ENCODE measurements at regions not wholly inside any gene's neighbourhood (a gene's known extent, or its start where the extent isn't known, plus 50 kb on each side); places are given as distances from the start of the nearest gene placed in this dataset.
A peak's percentile ranks its signal among the peaks of the same experiment; 100 is the strongest.

GRCh38 chr3:88230638-88231037, 80.9 kb downstream of the C3orf38 start:
- ATAC-seq (no peak), DNase-seq (no peak)
- Histone ChIP-seq H3K4me1 (ENCODE audit: insufficient read depth, low read length) (peaks cover 11% of the 10 kb centered on the region), H3K9ac (ENCODE audit: low read length) (no peak overlapping the region), H3F3A (ENCODE audit: low read length, unreplicated experiment) (no peaks in the 10 kb centered on the region), H3K79me2 (ENCODE audit: low read length) (no peaks in the 10 kb centered on the region), H2AFZ (ENCODE audit: low read length) (no peak overlapping the region), H3K9me2 (replicated peaks; ENCODE audit: low read length) (no peaks in the 10 kb centered on the region), H3K27ac (ENCODE audit: low read length) (no peak overlapping the region), H4K20me1 (ENCODE audit: low read length) (no peaks in the 10 kb centered on the region), H3K4me2 (ENCODE audit: low read length) (no peak overlapping the region), H3K36me3 (ENCODE audit: low read depth, low read length) (no peaks in the 10 kb centered on the region), H3K4me3 (ENCODE audit: low read length) (no peak overlapping the region), H3K9me3 (ENCODE audit: low read length) (no peaks in the 10 kb centered on the region), H3K27me3 (ENCODE audit: low read length) (peaks cover 22% of the 10 kb centered on the region; the same call in 1 of the 2 replicates)
- CTCF ChIA-PET = no interaction called here
- no peak for TF ChIP-seq EZH2phosphoT487 (IDR thresholded peaks at IDR 0.05; ENCODE audit: borderline replicate concordance, low read length)
- TF ChIP-seq CTCF (conservative IDR thresholded peaks at IDR 0.05; ENCODE audit: low read depth, low read length) = no peak
- TF ChIP-seq EZH2 (IDR thresholded peaks at IDR 0.05; ENCODE audit: low read length, unreplicated experiment) = no peak
- POLR2A ChIA-PET (ENCODE audit: unreplicated experiment) = no interaction called here
- intact Hi-C loops (cut with micrococcal nuclease) = no loop called here
- BruUV-seq (replicated peaks) = no TSS peak

GRCh38 chr3:88231207-88231606, 81.4 kb downstream of the C3orf38 start:
- no peak overlapping the region for H3K9ac ChIP-seq (ENCODE audit: low read length)
- H3K27me3 ChIP-seq (ENCODE audit: low read length) = peaks cover 22% of the 10 kb centered on the region; the same call in 1 of the 2 replicates
- peak overlapping the region; percentile 12; the same call in 1 of the 2 replicates for H3K4me2 ChIP-seq (ENCODE audit: low read length)
- POLR2A ChIA-PET (ENCODE audit: unreplicated experiment) = no interaction called here
- no peaks in the 10 kb centered on the region for H3K9me2 ChIP-seq (replicated peaks; ENCODE audit: low read length)
- no peaks in the 10 kb centered on the region for H4K20me1 ChIP-seq (ENCODE audit: low read length)
- no peaks in the 10 kb centered on the region for H3F3A ChIP-seq (ENCODE audit: low read length, unreplicated experiment)
- no peak overlapping the region for H3K27ac ChIP-seq (ENCODE audit: low read length)
- peaks cover 11% of the 10 kb centered on the region for H3K4me1 ChIP-seq (ENCODE audit: insufficient read depth, low read length)
- no peak overlapping the region for H3K4me3 ChIP-seq (ENCODE audit: low read length)
- BruUV-seq (replicated peaks) = no TSS peak
- H3K79me2 ChIP-seq (ENCODE audit: low read length) = no peaks in the 10 kb centered on the region
- intact Hi-C loops (cut with micrococcal nuclease) = no loop called here
- CTCF ChIA-PET = no interaction called here
- H2AFZ ChIP-seq (ENCODE audit: low read length) = no peak overlapping the region
- peak; percentile 78 for ATAC-seq
- no peaks in the 10 kb centered on the region for H3K36me3 ChIP-seq (ENCODE audit: low read depth, low read length)
- no peaks in the 10 kb centered on the region for H3K9me3 ChIP-seq (ENCODE audit: low read length)
- peak; percentile 65 for DNase-seq
- TF ChIP-seq CTCF (conservative IDR thresholded peaks at IDR 0.05; ENCODE audit: low read depth, low read length) (no peak), EZH2phosphoT487 (IDR thresholded peaks at IDR 0.05; ENCODE audit: borderline replicate concordance, low read length) (no peak), EZH2 (IDR thresholded peaks at IDR 0.05; ENCODE audit: low read length, unreplicated experiment) (no peak)

- Histone ChIP-seq H3K4me3 (ENCODE audit: low read length) (no peak overlapping the region), H3K9me2 (replicated peaks; ENCODE audit: low read length) (no peaks in the 10 kb centered on the region), H4K20me1 (ENCODE audit: low read length) (no peaks in the 10 kb centered on the region), H3K9ac (ENCODE audit: low read length) (no peak overlapping the region), H3K79me2 (ENCODE audit: low read length) (no peaks in the 10 kb centered on the region), H2AFZ (ENCODE audit: low read length) (no peak overlapping the region), H3K27ac (ENCODE audit: low read length) (no peak overlapping the region), H3F3A (ENCODE audit: low read length, unreplicated experiment) (no peaks in the 10 kb centered on the region), H3K4me2 (ENCODE audit: low read length) (peak overlapping the region; percentile 12; the same call in 1 of the 2 replicates), H3K27me3 (ENCODE audit: low read length) (peaks cover 23% of the 10 kb centered on the region), H3K9me3 (ENCODE audit: low read length) (no peaks in the 10 kb centered on the region), H3K4me1 (ENCODE audit: insufficient read depth, low read length) (peaks cover 11% of the 10 kb centered on the region), H3K36me3 (ENCODE audit: low read depth, low read length) (no peaks in the 10 kb centered on the region)
- ChIA-PET POLR2A (ENCODE audit: unreplicated experiment) (no interaction called here), CTCF (no interaction called here)
- intact Hi-C loops (cut with micrococcal nuclease) = no loop called here
- BruUV-seq (replicated peaks) = no TSS peak
- TF ChIP-seq EZH2 (IDR thresholded peaks at IDR 0.05; ENCODE audit: low read length, unreplicated experiment) (no peak), CTCF (conservative IDR thresholded peaks at IDR 0.05; ENCODE audit: low read depth, low read length) (no peak), EZH2phosphoT487 (IDR thresholded peaks at IDR 0.05; ENCODE audit: borderline replicate concordance, low read length) (no peak)
- ATAC-seq (no peak; the same call in 1 of the 2 replicates), DNase-seq (no peak)
Measured at GRCh38 chr3:88231632-88232031, 81.9 kb downstream of the C3orf38 start.

Data from PC-3 (cell line).